HG02870 (cell line): ENCODE measurements at regions not wholly inside any gene's neighbourhood (a gene's known extent, or its start where the extent isn't known, plus 50 kb on each side); places are given as distances from the start of the nearest gene placed in this dataset.
"Not testable (repeated sequence)": the region's sequence is repeated elsewhere in the genome, so short reads cannot be mapped to it uniquely, and the experiment has no call there.

Source experiments
- ATAC-seq: cut with Tn5 transposase; IDR thresholded peaks from one replicate; pipeline ENCODE4 v1.9.1; 2021; ENCODE audit warnings: mild to moderate bottlenecking, moderate library complexity; ENCODE audit not compliant: unreplicated experiment

- no peak for ATAC-seq
Observed at GRCh38 chr5:9817819-9818218, 187.7 kb upstream of the TAS2R1 start.

GRCh38 chr5:9815051-9815450 is 184.9 kb upstream of the TAS2R1 start:
- ATAC-seq: no peak

GRCh38 chr5:9813305-9813704 is 183.2 kb upstream of the TAS2R1 start:
- no peak for ATAC-seq

DNA sequence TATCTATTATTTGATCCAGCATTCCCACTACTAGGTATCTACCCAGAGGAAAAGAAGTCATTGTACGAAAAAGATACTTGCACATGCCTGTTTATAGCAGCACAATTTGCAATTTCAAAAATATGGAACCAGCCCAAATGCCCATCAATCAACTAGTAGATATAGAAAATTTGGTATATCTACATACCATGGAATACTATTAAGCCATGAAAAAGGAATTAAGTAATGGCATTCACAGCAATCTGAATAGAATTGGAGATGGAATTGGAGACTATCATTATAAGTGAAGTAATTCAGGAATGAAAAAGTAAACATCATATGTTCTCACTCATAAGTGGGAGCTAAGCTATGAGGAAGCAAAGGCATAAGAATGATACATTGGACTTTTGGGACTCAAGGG is 177.2 kb upstream of the TAS2R1 start:
- ATAC-seq: not testable (repeated sequence)

- no peak for ATAC-seq
Observed at GRCh38 chr5:9801908-9802307, 171.8 kb upstream of the TAS2R1 start.

DNA sequence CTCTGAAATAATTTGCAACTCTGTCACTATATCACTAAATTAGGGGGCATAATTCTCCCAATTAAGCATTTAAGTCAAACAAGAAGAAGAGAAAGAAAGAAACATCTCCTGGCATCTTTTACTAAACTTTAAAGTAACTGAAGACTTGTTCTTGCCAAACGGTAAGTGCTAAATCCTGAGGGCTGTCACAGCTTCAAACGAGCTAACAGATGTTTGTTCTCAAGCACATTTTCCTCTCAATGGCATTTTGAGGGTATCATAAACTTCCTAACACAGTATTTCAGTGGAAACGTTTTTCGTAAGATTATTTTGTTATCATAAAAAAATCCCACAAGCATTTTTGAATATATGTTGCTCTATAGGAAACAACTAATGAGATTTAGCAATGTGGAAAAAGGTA is 169.5 kb upstream of the TAS2R1 start:
- no peak for ATAC-seq

DNA sequence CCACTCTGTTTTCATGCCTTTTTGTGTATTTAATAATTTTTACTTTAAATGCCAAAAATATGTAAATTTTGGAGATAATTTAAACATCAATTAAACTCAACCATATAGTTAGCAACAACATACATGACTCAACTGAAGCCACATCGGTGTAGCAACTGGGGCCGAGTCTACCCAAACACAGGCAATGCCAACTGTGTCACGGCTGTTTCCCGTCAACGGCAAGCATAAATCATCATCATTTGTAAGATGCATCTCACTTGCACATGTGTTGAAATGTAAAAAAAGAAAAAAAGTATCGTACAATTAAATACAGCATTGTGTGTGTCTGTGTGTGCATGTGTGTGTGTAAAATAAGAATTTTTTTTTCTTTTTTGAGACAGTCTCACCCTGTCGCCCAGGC is 160.1 kb upstream of the TAS2R1 start:
- no peak for ATAC-seq

- no peak for ATAC-seq
Observed at GRCh38 chr5:9789777-9790176, 159.6 kb upstream of the TAS2R1 start.

- ATAC-seq: no peak
Observed at GRCh38 chr5:9787861-9788600, 157.9 kb upstream of the TAS2R1 start.

DNA sequence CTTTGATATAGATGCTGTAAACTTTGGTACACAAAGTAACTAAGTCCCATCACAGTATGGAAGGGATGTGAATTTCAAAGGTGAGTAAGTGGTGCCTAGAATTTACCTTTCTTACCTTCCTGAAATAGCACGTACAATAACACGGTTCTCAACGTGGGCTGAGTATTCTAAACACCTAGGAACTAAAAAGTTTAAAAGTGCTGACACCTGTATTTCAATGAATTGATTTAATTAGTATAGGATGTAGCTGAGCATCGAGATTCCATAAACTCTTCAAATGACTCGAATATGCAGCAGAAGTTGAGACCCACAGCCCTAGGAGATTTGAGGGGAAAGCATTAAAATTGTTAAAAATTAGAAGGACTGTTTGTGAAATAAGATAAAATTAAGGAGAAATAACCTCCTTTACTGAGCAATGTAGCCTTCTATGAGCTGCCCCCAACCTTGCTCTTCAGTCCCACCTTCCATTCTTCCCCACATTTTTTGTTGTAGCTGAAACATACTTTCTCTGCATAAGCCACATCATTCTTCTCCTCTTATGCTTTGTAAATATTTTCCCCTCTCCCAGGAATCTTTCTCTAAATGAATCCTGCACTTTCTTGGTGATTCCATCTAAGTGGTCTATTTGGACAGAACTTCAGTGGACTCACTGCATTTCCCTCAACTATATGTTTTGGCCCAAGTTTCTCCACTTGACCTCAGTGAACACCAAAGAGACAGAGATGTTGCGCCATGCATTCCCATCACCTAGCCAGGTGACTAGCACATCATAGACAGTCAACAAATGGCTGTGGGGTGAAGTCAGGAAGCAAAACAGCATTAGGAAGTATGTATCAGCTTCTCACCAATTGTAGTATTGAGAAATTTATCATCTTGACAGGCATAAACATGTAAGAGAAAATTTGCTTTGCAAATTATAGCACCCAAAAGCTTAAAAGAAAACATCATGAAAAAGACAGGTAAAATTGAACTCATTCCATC is 156.5 kb upstream of the TAS2R1 start:
- no peak for ATAC-seq

DNA sequence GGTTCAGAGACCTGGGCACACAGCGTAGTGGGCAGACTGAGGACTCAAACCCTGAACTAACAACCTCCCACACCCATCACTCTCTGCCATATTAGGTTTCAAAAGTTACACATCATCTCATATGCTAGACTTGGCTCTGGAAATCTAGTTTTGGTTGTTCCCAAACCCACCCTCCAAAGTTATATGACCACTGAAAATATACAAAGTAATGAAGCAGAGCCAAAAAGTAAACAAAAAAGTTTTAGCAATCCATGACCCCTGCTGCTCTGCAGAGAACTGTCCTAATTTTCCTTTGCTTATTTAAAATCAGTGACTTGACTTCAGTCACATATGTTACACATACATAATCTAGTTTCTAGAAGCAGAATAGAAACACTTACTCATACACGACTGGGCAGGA is 155.6 kb upstream of the TAS2R1 start:
- ATAC-seq: no peak

DNA sequence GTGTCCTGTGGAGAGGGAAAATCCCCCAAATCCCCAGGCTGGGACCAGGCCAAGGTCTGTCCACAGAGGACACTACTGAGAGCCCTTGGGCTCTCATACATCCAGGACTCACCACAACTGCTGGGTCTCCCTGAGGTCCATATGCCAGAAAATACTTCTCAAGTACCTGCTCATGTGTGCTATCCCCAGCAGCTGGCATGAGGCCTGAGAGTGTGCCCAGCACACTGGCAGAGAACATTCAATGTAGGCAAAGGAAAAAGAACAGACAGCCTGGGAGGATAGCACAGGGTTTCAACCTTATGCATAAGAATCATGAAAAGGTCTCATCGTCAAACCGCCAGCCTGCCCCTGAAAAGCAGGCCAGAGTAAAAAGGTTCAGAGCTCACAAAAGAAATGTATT is 154.1 kb upstream of the TAS2R1 start:
- ATAC-seq: no peak

DNA sequence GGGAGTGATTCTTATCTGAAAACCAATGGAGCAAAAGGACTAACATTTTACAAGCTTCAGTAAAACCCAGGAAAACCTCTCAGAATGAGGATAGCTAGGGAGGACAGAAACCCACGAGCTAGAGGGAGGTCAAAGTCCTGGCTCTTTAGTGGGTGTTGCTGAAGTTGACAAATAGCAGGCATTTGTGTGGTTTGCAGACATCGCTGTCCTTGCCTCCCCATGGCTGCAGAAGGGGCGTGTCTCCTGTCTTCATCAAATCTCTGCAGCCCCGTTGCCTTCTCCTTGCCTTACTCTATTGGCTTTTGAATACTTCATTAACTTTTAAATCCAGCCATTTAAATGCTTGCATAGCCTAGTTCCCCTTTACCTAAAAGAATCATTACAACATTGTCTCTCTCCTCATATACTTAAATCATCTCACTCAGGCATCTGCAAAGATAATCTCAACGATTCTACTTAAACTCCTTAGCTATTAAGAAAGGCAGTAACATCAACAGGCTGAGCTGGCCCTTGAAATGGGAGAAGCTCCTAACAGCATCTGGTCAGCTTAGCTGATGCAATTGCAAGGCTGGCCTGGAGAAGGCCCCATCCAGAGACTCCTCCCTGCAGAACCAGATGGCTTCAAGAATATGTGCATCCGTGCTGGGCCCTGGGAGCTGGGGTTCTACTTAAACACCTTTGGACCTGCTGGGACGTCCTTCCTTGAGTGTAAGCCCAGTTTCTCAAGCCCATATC is 152.8 kb upstream of the TAS2R1 start:
- ATAC-seq: no peak

DNA sequence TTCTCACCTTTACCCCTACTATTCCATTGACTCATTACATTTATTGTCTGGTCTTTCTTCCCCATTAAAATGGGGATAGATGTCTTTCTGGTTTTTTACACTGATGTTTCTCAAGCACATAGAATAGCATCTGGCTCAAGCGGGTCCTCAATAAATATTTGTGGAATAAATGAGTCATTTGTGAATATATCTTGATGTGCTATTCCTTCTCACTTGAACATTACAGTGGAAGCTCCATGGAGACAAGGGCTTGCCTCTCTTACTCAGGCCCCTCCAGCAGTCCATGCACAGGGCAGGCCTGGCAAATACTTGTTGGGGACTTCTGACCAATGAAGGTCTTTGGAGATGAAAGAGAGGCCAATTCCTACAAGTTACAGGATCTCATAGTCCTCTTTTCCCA is 151.7 kb upstream of the TAS2R1 start:
- no peak for ATAC-seq

DNA sequence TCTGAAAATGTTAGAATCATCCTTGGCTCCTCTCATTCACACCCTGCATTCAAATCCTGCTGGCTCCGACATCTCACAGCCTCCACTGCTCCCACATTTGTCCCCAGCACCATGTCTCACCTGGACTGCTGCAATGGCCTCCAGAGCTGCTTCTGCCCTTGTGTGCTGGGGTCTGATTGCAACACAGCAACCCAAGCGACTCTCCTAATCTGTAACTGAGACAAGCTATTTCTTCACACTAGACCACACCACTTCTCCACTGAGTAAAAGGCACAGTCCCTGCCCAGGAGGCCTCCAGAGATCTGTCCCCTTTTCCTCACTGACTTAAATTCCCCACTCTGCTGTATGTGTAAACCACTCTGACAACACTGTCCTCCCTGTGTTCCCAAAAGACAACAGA is 151.1 kb upstream of the TAS2R1 start:
- ATAC-seq: no peak

DNA sequence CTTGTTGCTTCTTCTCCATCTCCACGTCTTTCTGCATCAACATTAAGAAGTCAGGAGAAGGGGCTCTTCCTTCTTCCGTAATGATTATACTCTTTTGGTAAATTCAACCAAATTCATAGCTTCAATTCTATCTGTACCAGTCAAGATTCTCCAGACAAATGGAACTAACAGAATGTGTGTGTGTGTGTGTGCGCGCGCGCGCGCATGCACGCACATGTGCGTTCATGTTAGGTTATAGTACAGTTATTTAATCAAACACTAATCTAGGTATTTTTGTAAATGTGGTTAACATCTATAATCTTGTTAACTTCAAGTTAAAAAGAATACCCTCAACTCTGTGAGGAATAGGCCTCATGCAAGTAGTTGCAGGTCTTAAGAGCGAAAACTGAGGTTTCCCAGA is 150.3 kb upstream of the TAS2R1 start:
- no peak for ATAC-seq

DNA sequence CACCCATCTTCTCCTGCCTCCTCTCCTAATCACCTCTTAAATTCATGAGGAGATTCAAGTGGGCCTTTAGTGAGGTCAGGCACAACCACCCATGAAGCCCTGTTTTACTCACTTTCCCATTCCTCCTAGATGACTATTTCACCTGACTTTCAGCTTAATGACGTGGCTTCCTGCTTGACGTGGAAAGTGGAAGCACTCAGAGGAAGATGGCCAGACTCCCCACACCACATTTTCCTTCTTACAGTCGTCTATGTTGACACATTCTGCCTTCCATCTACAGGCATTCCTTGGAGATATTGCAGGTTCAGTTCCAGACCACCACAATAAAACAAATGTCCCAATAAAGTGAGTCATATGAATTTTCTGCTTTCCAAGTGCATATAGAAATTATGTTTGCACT is 146.4 kb upstream of the TAS2R1 start:
- ATAC-seq: no peak

- ATAC-seq: no peak
Observed at GRCh38 chr5:9775339-9775738, 145.2 kb upstream of the TAS2R1 start.

DNA sequence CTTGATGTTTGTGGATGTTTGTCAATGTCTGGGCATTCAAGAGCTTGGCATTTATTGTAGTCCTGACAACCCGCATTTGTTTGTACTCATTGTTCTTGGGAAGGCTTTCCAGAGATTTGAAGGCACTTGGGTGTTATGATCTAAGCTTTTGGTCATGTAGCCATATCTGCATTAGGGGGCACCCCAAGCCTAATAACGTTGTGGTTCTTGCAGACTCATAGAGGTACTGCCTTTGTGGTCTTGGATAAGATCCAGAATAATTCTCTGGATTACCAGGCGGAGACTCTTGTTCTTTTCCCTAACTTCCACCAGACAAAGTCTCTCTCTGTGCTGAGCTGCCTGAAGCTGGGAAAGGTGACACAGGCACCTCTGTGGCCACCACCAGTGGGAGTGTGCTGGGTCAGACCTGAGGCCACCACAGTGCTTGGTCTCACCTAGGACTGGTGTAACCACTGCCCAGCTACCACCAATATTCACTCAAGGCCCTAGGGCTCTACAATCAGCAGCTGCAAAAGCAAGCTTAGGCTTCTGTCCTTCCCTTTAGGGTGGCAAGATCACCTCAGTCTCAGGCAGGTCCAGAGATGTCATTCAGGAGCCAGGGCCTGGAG is 144.4 kb upstream of the TAS2R1 start:
- ATAC-seq: no peak

- ATAC-seq: no peak
Observed at GRCh38 chr5:9771079-9771478, 140.9 kb upstream of the TAS2R1 start.

DNA sequence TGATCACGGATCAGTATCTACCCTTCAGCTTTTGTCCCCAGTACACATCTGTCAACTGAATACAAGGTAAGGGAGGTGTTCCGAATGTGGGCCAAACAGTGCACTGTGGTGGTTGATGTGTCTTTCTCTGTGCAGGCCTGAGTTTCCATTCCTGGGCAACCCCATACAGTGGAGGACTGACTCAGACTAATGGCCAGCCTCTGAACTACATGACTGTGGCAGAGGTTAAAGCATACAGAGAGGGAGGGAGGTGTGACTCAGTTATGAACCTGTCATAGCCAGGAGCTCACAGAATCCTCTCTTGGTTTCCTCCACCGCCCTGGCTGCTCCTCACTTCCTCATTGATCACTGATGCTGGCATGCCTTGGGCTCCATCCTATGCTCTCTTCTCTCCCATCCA is 136.4 kb upstream of the TAS2R1 start:
- ATAC-seq: no peak
